GM21367 (cell line): ENCODE measurements at regions not wholly inside any gene's neighbourhood (a gene's known extent, or its start where the extent isn't known, plus 50 kb on each side); places are given as distances from the start of the nearest gene placed in this dataset.
"Not testable (repeated sequence)": the region's sequence is repeated elsewhere in the genome, so short reads cannot be mapped to it uniquely, and the experiment has no call there.

ENCODE experiments used
- ATAC-seq: cut with Tn5 transposase; IDR thresholded peaks from one replicate; pipeline ENCODE4 v1.9.1; 2021; ENCODE audit not compliant: unreplicated experiment

GRCh38 chr14:29982171-29982570, 54.5 kb upstream of the PRKD1 start:
- no peak for ATAC-seq

GRCh38 chr14:29982993-29983392, 55.3 kb upstream of the PRKD1 start:
- ATAC-seq = no peak

- not testable (repeated sequence) for ATAC-seq
Measured at GRCh38 chr14:29990344-29990857, 62.8 kb upstream of the PRKD1 start.

GRCh38 chr14:29990993-29991392, 63.3 kb upstream of the PRKD1 start:
- no peak for ATAC-seq

- ATAC-seq = no peak
Measured at GRCh38 chr14:29993143-29993542, 65.5 kb upstream of the PRKD1 start.

GRCh38 chr14:29999013-29999539, 71.4 kb upstream of the PRKD1 start:
- ATAC-seq = no peak

- ATAC-seq = no peak
Measured at GRCh38 chr14:30002859-30003258, 75.2 kb upstream of the PRKD1 start.

- ATAC-seq = no peak
Measured at GRCh38 chr14:30005114-30005808, 77.6 kb upstream of the PRKD1 start.

GRCh38 chr14:30006695-30007094, 79.0 kb upstream of the PRKD1 start:
- ATAC-seq = no peak

- ATAC-seq = no peak
Measured at GRCh38 chr14:30015489-30015888, 87.8 kb upstream of the PRKD1 start.

- no peak for ATAC-seq
Measured at GRCh38 chr14:30016002-30016401, 88.4 kb upstream of the PRKD1 start.

GRCh38 chr14:30017370-30017993, 89.8 kb upstream of the PRKD1 start:
- no peak for ATAC-seq

GRCh38 chr14:30020271-30020670, 92.6 kb upstream of the PRKD1 start:
- ATAC-seq = no peak

- ATAC-seq = no peak
Measured at GRCh38 chr14:30020687-30021086, 93.0 kb upstream of the PRKD1 start.

GRCh38 chr14:30023350-30023749, 95.7 kb upstream of the PRKD1 start:
- not testable (repeated sequence) for ATAC-seq

GRCh38 chr14:30034152-30034551, 106.5 kb upstream of the PRKD1 start:
- no peak for ATAC-seq

GRCh38 chr14:30035361-30035760, 107.7 kb upstream of the PRKD1 start:
- ATAC-seq = no peak

- no peak for ATAC-seq
Measured at GRCh38 chr14:30045720-30046119, 118.1 kb upstream of the PRKD1 start.

GRCh38 chr14:30053103-30053502, 125.5 kb upstream of the PRKD1 start:
- ATAC-seq = no peak

- no peak for ATAC-seq
Measured at GRCh38 chr14:30054201-30054600, 126.6 kb upstream of the PRKD1 start.

GRCh38 chr14:30058401-30058800, 130.8 kb upstream of the PRKD1 start:
- no peak for ATAC-seq

- ATAC-seq = no peak
Measured at GRCh38 chr14:30063746-30064145, 136.1 kb upstream of the PRKD1 start.
